ENCODE measurements at regions not wholly inside any gene's neighbourhood (a gene's known extent, or its start where the extent isn't known, plus 50 kb on each side); places are given as distances from the start of the nearest gene placed in this dataset.

GRCh38 chr14:26032348-26032747, 565.5 kb downstream of the NOVA1 start:
- no peak overlapping the region for H3K4me3 ChIP-seq
- POLR2A ChIA-PET = no interaction called here
- ATAC-seq (no peak), DNase-seq (ENCODE audit: low read depth in 1 of 2, low spot score in 1 of 2) (no peak), FAIRE-seq (no peak)
- no peaks in the 10 kb centered on the region for H3K4me1 ChIP-seq
- TF ChIP-seq CBX2 (IDR thresholded peaks at IDR 0.05; ENCODE audit: borderline replicate concordance, low read depth) (no peak), ZFP36 (IDR thresholded peaks at IDR 0.05; ENCODE audit: borderline replicate concordance, partially characterized antibody) (no peak), RARB (CRISPR knock-in tag; IDR thresholded peaks at IDR 0.05) (no peak), POLR2AphosphoS2 (conservative IDR thresholded peaks at IDR 0.05; ENCODE audit: low read length) (no peak), MYC (IDR thresholded peaks at IDR 0.05; ENCODE audit: borderline replicate concordance, low read length) (no peak)
- CTCF ChIA-PET = no interaction called here
- no peaks in the 10 kb centered on the region for H3K9me3 ChIP-seq
- H3K4me2 ChIP-seq = no peak overlapping the region
- H3K27ac ChIP-seq = no peak overlapping the region

GRCh38 chr14:26026384-26026783, 571.4 kb downstream of the NOVA1 start:
- POLR2A ChIA-PET = no interaction called here
- H3K4me3 ChIP-seq = no peak overlapping the region
- 6% methylated on average over 3 of the region's 3 CpGs for WGBS (ENCODE audit: missing lambda C conversion rate)
- CTCF ChIA-PET = interaction anchor here (0.5 kb wide), 1 partner anchor 406 kb away, joined by 3 read pairs; no protein-coding TSS in a partner anchor
- H3K27ac ChIP-seq = no peak overlapping the region
- no peaks in the 10 kb centered on the region for H3K9me3 ChIP-seq
- H3K4me1 ChIP-seq = no peaks in the 10 kb centered on the region
- no peak for ATAC-seq
- no peak for TF ChIP-seq RNF2 (IDR thresholded peaks at IDR 0.05; ENCODE audit: borderline replicate concordance, low read depth)
- TF ChIP-seq CTCF (IDR thresholded peaks at IDR 0.05) = no peak
- no peak for TF ChIP-seq CBX8 (IDR thresholded peaks at IDR 0.05)
- TF ChIP-seq EHMT2 (IDR thresholded peaks at IDR 0.05; ENCODE audit: low read depth) = no peak
- no peak for TF ChIP-seq RCOR1 (IDR thresholded peaks at IDR 0.05; ENCODE audit: low read depth, low read length)
- no peak for TF ChIP-seq MAX (IDR thresholded peaks at IDR 0.05)
- FAIRE-seq = no peak
- no peak for DNase-seq (ENCODE audit: low read depth in 1 of 2, low spot score in 1 of 2)
- no peak overlapping the region for H3K4me2 ChIP-seq

- POLR2A ChIA-PET = no interaction called here
- ATAC-seq = no peak
- no peak overlapping the region for H3K4me3 ChIP-seq
- H3K9me3 ChIP-seq = no peaks in the 10 kb centered on the region
- DNase-seq (ENCODE audit: low read depth in 1 of 2, low spot score in 1 of 2) = no peak
- TF ChIP-seq CBX8 (IDR thresholded peaks at IDR 0.05) (no peak), CEBPB (IDR thresholded peaks at IDR 0.05) (no peak), TFCP2L1 (CRISPR knock-in tag; IDR thresholded peaks at IDR 0.05) (no peak), MYC (IDR thresholded peaks at IDR 0.05; ENCODE audit: borderline replicate concordance, low read length) (no peak), CHD4 (IDR thresholded peaks at IDR 0.05; ENCODE audit: borderline replicate concordance) (no peak), NFE2L2 (conservative IDR thresholded peaks at IDR 0.05; ENCODE audit: low read length) (no peak), ESRRA (IDR thresholded peaks at IDR 0.05; ENCODE audit: borderline replicate concordance, low read length) (no peak), RAD21 (conservative IDR thresholded peaks at IDR 0.05 in 1 of 2, IDR thresholded peaks at IDR 0.05 in 1 of 2) (no peak), TP53 (CRISPR knock-in tag; IDR thresholded peaks at IDR 0.05) (no peak), KDM5A (IDR thresholded peaks at IDR 0.05) (no peak), KDM1A (IDR thresholded peaks at IDR 0.05; ENCODE audit: low read depth) (no peak), HMGXB4 (CRISPR knock-in tag; IDR thresholded peaks at IDR 0.05; ENCODE audit: borderline replicate concordance) (no peak), POLR2AphosphoS2 (conservative IDR thresholded peaks at IDR 0.05; ENCODE audit: low read length) (no peak), ELK1 (IDR thresholded peaks at IDR 0.05; ENCODE audit: low read depth, low read length) (no peak), CTCF (IDR thresholded peaks at IDR 0.05) (no peak)
- WGBS (ENCODE audit: missing lambda C conversion rate) = 5% methylated on average over 4 of the region's 4 CpGs
- H3K4me1 ChIP-seq = no peaks in the 10 kb centered on the region
- FAIRE-seq = no peak
- H3K4me2 ChIP-seq = no peak overlapping the region
- H3K27ac ChIP-seq = no peak overlapping the region
- CTCF ChIA-PET = no interaction called here
Measured at GRCh38 chr14:26023967-26024366, 573.9 kb downstream of the NOVA1 start.

Measured in A549 (cell line).